BJ (cell line): ENCODE measurements at regions not wholly inside any gene's neighbourhood (a gene's known extent, or its start where the extent isn't known, plus 50 kb on each side); places are given as distances from the start of the nearest gene placed in this dataset.

Source experiments
- CTCF ChIA-PET: fragments of 350-600 bp; formaldehyde crosslinking; extraction: SDS; loops from one replicate; lab custom pipeline; 2021; ENCODE audit warnings: antibody characterized with exemption, inconsistent platforms; lab: Yijun Ruan, JAX
- POLR2A ChIA-PET: fragments of 300-600 bp; sonication (Branson Sonifier 250); formaldehyde crosslinking; extraction: SDS; loops from one replicate; lab custom pipeline; 2021; ENCODE audit warnings: antibody characterized with exemption; lab: Charles Lee
- DNase-seq: peaks from one replicate; pipeline ENCODE4 v3.0.0-alpha.2; 2011; ENCODE audit warnings: low read depth
- H3K27me3 ChIP-seq: 2 replicates; pipeline ENCODE4 v1.6.0; 2011; ENCODE audit warnings: low read length; ENCODE audit not compliant: control insufficient read depth, insufficient read depth
- H3K36me3 ChIP-seq: 2 replicates; pipeline ENCODE4 v1.5.1; 2011; ENCODE audit warnings: low read length; ENCODE audit not compliant: control insufficient read depth, insufficient read depth
- H3K4me3 ChIP-seq: 2 replicates; pipeline ENCODE4 v1.5.1; 2011; ENCODE audit warnings: low read depth, mild to moderate bottlenecking, control low read depth, low read length
- TF ChIP-seq, protein P1 (sequence below): IDR thresholded peaks from 2 replicates; pipeline ENCODE4 v1.5.1; 2011; ENCODE audit warnings: low read depth, mild to moderate bottlenecking, control low read depth, inconsistent platforms, low read length, moderate library complexity; ENCODE audit not compliant: insufficient read depth

GRCh38 chr1:239678181-239678580, 291.8 kb downstream of the CHRM3 start:
- POLR2A ChIA-PET: no interaction called here
- H3K4me3 ChIP-seq: no peak overlapping the region
- no peaks in the 10 kb centered on the region for H3K27me3 ChIP-seq
- DNase-seq: no peak
- TF ChIP-seq, protein P1, sequence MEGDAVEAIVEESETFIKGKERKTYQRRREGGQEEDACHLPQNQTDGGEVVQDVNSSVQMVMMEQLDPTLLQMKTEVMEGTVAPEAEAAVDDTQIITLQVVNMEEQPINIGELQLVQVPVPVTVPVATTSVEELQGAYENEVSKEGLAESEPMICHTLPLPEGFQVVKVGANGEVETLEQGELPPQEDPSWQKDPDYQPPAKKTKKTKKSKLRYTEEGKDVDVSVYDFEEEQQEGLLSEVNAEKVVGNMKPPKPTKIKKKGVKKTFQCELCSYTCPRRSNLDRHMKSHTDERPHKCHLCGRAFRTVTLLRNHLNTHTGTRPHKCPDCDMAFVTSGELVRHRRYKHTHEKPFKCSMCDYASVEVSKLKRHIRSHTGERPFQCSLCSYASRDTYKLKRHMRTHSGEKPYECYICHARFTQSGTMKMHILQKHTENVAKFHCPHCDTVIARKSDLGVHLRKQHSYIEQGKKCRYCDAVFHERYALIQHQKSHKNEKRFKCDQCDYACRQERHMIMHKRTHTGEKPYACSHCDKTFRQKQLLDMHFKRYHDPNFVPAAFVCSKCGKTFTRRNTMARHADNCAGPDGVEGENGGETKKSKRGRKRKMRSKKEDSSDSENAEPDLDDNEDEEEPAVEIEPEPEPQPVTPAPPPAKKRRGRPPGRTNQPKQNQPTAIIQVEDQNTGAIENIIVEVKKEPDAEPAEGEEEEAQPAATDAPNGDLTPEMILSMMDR: no peak
- CTCF ChIA-PET: no interaction called here
- H3K36me3 ChIP-seq: no peaks in the 10 kb centered on the region

GRCh38 chr1:239682046-239682445, 295.7 kb downstream of the CHRM3 start:
- no peaks in the 10 kb centered on the region for H3K36me3 ChIP-seq
- no peak overlapping the region for H3K4me3 ChIP-seq
- H3K27me3 ChIP-seq: no peaks in the 10 kb centered on the region
- TF ChIP-seq, protein P1: no peak
- CTCF ChIA-PET: no interaction called here
- DNase-seq: no peak
- POLR2A ChIA-PET: no interaction called here

DNA sequence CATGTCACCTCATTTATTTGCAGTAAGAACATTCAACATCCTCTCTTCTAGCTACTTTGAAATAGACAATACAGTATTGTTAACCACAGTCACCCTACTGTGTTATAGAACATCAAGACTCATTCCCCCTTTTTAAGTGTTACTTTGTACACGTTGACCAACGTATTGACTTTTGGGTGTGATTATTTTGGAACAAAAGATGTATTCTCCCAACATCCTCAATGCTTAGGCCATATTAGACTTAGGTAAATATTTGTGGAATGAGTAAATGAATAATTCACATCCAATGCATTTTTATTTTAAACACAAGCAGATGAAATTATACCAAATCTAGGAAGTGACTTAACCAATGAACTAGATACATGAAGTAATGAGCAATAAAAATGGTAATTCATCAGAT, 296.6 kb downstream of the CHRM3 start:
- DNase-seq: no peak

DNA sequence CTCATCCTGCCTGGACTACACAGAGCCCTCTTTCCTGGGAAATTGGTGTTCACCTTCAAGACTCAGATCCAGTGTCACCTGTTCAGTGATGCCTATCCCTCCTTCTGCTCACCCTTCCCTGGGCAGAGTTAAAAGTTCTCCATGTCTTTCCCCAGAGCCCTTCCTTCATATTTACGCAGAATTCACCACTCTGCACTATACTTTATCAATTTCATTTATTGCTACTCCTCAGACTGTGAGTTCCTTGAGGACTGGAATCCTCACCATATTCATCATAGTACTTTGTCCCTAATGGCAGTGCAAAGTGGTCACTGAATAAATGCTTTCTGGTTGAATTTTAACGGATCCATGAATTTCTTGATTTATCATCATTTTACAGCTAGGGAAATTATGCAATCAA, 300.0 kb downstream of the CHRM3 start:
- Histone ChIP-seq H3K4me3 (no peak overlapping the region), H3K36me3 (no peaks in the 10 kb centered on the region), H3K27me3 (no peaks in the 10 kb centered on the region)
- ChIA-PET POLR2A (no interaction called here), CTCF (no interaction called here)
- no peak for DNase-seq
- TF ChIP-seq, protein P1: no peak

More for the DNA sequence above, 296.6 kb downstream of the CHRM3 start:
- TF ChIP-seq, protein P1: no peak
- Histone ChIP-seq H3K36me3 (no peaks in the 10 kb centered on the region), H3K4me3 (no peak overlapping the region), H3K27me3 (no peaks in the 10 kb centered on the region)
- ChIA-PET POLR2A (no interaction called here), CTCF (no interaction called here)

DNA sequence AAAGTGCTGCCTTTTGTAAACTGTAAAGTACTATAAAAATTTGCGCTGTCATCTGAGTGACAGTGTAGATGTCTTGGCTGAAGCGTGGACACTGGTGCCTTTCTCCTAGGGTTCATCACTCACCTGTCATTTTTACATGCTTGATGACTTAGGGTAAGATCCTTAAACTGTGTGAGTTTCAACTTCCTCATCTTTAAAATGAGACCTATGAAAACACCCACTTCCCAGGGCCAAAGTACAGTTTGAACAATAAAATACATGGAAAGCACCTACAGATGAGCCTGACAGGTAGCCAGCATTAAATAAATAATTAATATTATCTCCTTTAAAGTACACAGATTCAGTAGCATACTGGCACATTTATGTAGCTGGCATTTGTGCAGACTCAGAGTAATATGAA, 309.9 kb downstream of the CHRM3 start:
- H3K4me3 ChIP-seq: no peak overlapping the region
- no peaks in the 10 kb centered on the region for H3K27me3 ChIP-seq
- H3K36me3 ChIP-seq: no peaks in the 10 kb centered on the region
- TF ChIP-seq, protein P1: no peak
- POLR2A ChIA-PET: no interaction called here
- DNase-seq: no peak
- CTCF ChIA-PET: no interaction called here
